Embryonic facial prominence (tissue), 1 donor: ENCODE measurements at regions not wholly inside any gene's neighbourhood (a gene's known extent, or its start where the extent isn't known, plus 50 kb on each side); places are given as distances from the start of the nearest gene placed in this dataset.

Experiments
- DNase-seq: peaks from one replicate; pipeline ENCODE4 v3.0.0-alpha.2; 2016; ENCODE audit errors: extremely low spot score

- no peak for DNase-seq
Measured at GRCh38 chr11:86193297-86194095, 51.1 kb upstream of the EED start.

- DNase-seq: no peak
Measured at GRCh38 chr11:86192519-86193257, 51.9 kb upstream of the EED start.

- no peak for DNase-seq
Measured at GRCh38 chr11:86191874-86192273, 52.7 kb upstream of the EED start.

GRCh38 chr11:86187027-86187426 is 57.5 kb upstream of the EED start:
- no peak for DNase-seq

- no peak for DNase-seq
Measured at GRCh38 chr11:86186386-86186785, 58.2 kb upstream of the EED start.

GRCh38 chr11:86185381-86185750 is 59.2 kb upstream of the EED start:
- DNase-seq: no peak

- DNase-seq: no peak
Measured at GRCh38 chr11:86184728-86185380, 59.7 kb upstream of the EED start.

GRCh38 chr11:86183694-86184093 is 60.9 kb upstream of the EED start:
- DNase-seq: no peak

- DNase-seq: no peak
Measured at GRCh38 chr11:86182976-86183584, 61.5 kb upstream of the EED start.

- no peak for DNase-seq
Measured at GRCh38 chr11:86181379-86181778, 63.2 kb upstream of the EED start.

GRCh38 chr11:86180851-86181250 is 63.7 kb upstream of the EED start:
- no peak for DNase-seq

- no peak for DNase-seq
Measured at GRCh38 chr11:86180423-86180822, 64.1 kb upstream of the EED start.

- DNase-seq: no peak
Measured at GRCh38 chr11:86179646-86180064, 64.9 kb upstream of the EED start.

- no peak for DNase-seq
Measured at GRCh38 chr11:86177302-86177701, 67.3 kb upstream of the EED start.

- DNase-seq: no peak
Measured at GRCh38 chr11:86176165-86176884, 68.2 kb upstream of the EED start.

- DNase-seq: no peak
Measured at GRCh38 chr11:86175626-86176025, 68.9 kb upstream of the EED start.

GRCh38 chr11:86175191-86175590 is 69.4 kb upstream of the EED start:
- no peak for DNase-seq

- no peak for DNase-seq
Measured at GRCh38 chr11:86174101-86175046, 70.2 kb upstream of the EED start.

GRCh38 chr11:86172894-86173293 is 71.7 kb upstream of the EED start:
- no peak for DNase-seq

GRCh38 chr11:86171627-86172026 is 72.9 kb upstream of the EED start:
- no peak for DNase-seq
